ENCODE measurements at regions not wholly inside any gene's neighbourhood (a gene's known extent, or its start where the extent isn't known, plus 50 kb on each side); places are given as distances from the start of the nearest gene placed in this dataset.

DNA sequence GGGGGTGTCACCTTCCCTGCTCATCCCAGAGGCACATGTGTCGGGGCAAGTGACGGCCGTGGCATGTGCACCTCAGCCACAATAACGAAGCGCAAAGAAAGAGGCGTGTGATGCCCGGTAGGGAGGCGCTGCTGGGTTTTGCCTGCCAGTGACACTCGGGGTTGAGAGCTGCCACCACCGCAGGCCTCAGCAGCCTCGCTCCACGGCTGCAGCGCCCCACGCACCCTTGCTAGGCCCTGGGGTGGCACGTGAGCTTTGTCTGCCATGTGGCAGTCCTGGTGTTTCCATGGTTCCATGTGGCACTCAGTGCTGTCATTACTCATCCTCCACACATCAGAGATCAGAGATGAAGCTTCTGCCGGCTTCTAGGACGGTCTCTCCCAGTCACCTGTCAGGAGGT lies 136.0 kb upstream of the AGAP1 start:
- H3K4me1 Mint-ChIP-seq (ENCODE audit: unreplicated experiment), result no peaks in the 10 kb centered on the region
- no peak overlapping the region for H3K4me3 Mint-ChIP-seq (ENCODE audit: unreplicated experiment)
- H3K36me3 Mint-ChIP-seq (ENCODE audit: low read depth, unreplicated experiment), result no peaks in the 10 kb centered on the region
- no peaks in the 10 kb centered on the region for H3K9me3 Mint-ChIP-seq (ENCODE audit: unreplicated experiment)
- no peak overlapping the region for H3K27ac Mint-ChIP-seq (ENCODE audit: unreplicated experiment)
- TF ChIP-seq, protein P1, sequence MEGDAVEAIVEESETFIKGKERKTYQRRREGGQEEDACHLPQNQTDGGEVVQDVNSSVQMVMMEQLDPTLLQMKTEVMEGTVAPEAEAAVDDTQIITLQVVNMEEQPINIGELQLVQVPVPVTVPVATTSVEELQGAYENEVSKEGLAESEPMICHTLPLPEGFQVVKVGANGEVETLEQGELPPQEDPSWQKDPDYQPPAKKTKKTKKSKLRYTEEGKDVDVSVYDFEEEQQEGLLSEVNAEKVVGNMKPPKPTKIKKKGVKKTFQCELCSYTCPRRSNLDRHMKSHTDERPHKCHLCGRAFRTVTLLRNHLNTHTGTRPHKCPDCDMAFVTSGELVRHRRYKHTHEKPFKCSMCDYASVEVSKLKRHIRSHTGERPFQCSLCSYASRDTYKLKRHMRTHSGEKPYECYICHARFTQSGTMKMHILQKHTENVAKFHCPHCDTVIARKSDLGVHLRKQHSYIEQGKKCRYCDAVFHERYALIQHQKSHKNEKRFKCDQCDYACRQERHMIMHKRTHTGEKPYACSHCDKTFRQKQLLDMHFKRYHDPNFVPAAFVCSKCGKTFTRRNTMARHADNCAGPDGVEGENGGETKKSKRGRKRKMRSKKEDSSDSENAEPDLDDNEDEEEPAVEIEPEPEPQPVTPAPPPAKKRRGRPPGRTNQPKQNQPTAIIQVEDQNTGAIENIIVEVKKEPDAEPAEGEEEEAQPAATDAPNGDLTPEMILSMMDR (IDR thresholded peaks at IDR 0.05; ENCODE audit: unreplicated experiment), result no peak
- no peak for DNase-seq (ENCODE audit: low spot score)
- H3K27me3 Mint-ChIP-seq (ENCODE audit: unreplicated experiment), result peaks cover 7% of the 10 kb centered on the region

DNA sequence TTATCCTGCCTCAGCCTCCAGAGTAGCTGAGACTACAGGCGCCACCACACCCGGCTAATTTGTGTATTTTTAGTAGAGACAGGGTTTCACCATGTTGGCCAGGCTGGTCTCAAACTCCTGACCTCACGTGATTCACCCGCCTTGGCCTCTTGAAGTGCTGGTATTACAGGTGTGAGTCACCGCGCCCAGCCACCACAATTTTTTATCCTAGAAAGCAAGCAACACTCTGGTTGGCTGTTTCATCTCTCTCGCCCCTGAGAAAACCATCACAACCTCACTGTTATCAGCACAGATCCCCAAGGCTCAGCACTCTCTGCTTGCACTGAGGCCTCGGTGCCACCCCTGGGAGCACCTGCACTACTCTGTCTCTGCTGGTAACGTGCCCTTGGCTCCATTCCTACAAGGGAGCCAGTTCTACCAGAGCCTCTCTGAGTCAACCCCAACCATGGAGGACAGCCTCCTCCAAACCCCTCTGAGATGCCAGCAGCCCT lies 134.8 kb upstream of the AGAP1 start:
- H3K36me3 Mint-ChIP-seq (ENCODE audit: low read depth, unreplicated experiment), result no peaks in the 10 kb centered on the region
- no peak overlapping the region for H3K27ac Mint-ChIP-seq (ENCODE audit: unreplicated experiment)

DNA sequence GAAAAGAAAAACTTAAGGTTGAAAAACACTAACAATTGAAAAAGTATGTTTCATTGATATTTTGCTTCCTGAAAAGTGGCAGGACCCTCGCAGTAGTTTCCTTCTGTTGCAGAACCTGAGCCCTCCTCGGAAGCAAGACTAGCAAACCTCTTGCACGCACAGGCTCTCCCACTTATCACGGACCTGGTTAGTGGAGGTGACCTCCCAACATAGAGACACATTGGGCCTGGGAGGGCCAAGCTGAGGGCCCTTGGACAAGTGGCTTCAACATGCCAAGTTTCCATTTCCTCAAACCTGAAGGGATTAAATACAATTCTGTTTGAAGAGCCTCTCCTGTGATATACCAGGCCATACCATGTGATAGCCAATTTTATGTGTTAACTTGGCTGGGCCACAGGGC lies 133.4 kb upstream of the AGAP1 start:
- DNase-seq (ENCODE audit: low spot score), result no peak
- H3K27ac Mint-ChIP-seq (ENCODE audit: unreplicated experiment), result no peak overlapping the region
- H3K4me3 Mint-ChIP-seq (ENCODE audit: unreplicated experiment), result no peak overlapping the region
- H3K36me3 Mint-ChIP-seq (ENCODE audit: low read depth, unreplicated experiment), result no peaks in the 10 kb centered on the region
- peaks cover 7% of the 10 kb centered on the region for H3K27me3 Mint-ChIP-seq (ENCODE audit: unreplicated experiment)
- no peaks in the 10 kb centered on the region for H3K4me1 Mint-ChIP-seq (ENCODE audit: unreplicated experiment)
- H3K9me3 Mint-ChIP-seq (ENCODE audit: unreplicated experiment), result no peaks in the 10 kb centered on the region
- TF ChIP-seq, protein P1 (IDR thresholded peaks at IDR 0.05; ENCODE audit: unreplicated experiment), result no peak

More for the DNA sequence above, 134.8 kb upstream of the AGAP1 start:
- TF ChIP-seq, protein P1 (IDR thresholded peaks at IDR 0.05; ENCODE audit: unreplicated experiment), result no peak
- H3K9me3 Mint-ChIP-seq (ENCODE audit: unreplicated experiment), result no peaks in the 10 kb centered on the region
- no peaks in the 10 kb centered on the region for H3K4me1 Mint-ChIP-seq (ENCODE audit: unreplicated experiment)
- DNase-seq (ENCODE audit: low spot score), result no peak
- H3K27me3 Mint-ChIP-seq (ENCODE audit: unreplicated experiment), result peaks cover 7% of the 10 kb centered on the region
- H3K4me3 Mint-ChIP-seq (ENCODE audit: unreplicated experiment), result no peak overlapping the region

DNA sequence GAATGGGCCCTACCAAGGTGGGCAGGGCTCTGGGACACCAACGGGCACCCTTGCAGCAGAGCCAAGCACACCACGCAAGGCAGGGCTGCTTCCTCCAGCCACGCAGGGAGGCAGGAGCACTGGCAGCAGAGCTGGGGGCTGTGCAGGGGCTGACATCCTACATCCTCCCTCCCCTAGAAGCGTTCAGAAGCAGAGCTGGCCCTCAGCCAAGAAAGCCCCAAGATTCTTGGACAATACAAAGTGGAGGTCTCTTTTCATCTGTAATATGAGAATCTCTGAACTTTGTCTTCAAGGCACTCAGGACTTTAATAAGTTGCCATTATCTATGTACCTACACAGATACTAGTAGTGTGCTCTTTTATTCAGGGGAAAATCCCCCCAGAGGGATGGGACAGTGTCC lies 128.1 kb upstream of the AGAP1 start:
- H3K4me3 Mint-ChIP-seq (ENCODE audit: unreplicated experiment), result no peak overlapping the region
- no peak for DNase-seq (ENCODE audit: low spot score)
- peaks cover 3% of the 10 kb centered on the region for H3K27me3 Mint-ChIP-seq (ENCODE audit: unreplicated experiment)

DNA sequence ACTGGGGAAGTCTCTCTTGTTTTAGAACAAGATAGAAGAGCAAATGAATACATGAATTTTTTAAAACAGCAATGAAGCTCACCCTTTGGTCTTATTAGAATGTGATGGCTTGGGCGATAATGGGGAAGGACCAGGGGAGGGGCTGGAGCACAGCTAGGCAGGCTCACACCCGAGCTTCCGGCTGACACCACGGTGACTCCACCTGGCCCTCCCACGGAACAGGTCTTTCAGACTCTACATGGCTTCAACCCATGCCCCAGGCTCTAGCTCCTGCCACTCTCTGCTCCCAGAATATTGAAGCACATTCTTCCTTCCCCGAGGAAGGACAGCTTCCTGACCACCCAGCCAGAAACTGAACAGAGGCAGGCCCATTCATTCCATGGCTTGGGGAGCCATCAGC lies 127.5 kb upstream of the AGAP1 start:
- TF ChIP-seq, protein P1 (IDR thresholded peaks at IDR 0.05; ENCODE audit: unreplicated experiment), result no peak
- Mint-ChIP-seq H3K27ac (ENCODE audit: unreplicated experiment) (no peak overlapping the region), H3K9me3 (ENCODE audit: unreplicated experiment) (no peaks in the 10 kb centered on the region), H3K27me3 (ENCODE audit: unreplicated experiment) (peaks cover 7% of the 10 kb centered on the region), H3K4me3 (ENCODE audit: unreplicated experiment) (no peak overlapping the region), H3K36me3 (ENCODE audit: low read depth, unreplicated experiment) (no peaks in the 10 kb centered on the region), H3K4me1 (ENCODE audit: unreplicated experiment) (no peaks in the 10 kb centered on the region)
- DNase-seq (ENCODE audit: low spot score), result no peak

More for the DNA sequence above, 128.1 kb upstream of the AGAP1 start:
- Mint-ChIP-seq H3K4me1 (ENCODE audit: unreplicated experiment) (no peaks in the 10 kb centered on the region), H3K9me3 (ENCODE audit: unreplicated experiment) (no peaks in the 10 kb centered on the region), H3K36me3 (ENCODE audit: low read depth, unreplicated experiment) (no peaks in the 10 kb centered on the region), H3K27ac (ENCODE audit: unreplicated experiment) (no peak overlapping the region)
- TF ChIP-seq, protein P1 (IDR thresholded peaks at IDR 0.05; ENCODE audit: unreplicated experiment), result no peak

Measured in endothelial cell (in vitro differentiated cells).